Cerebellar nuclear complex (tissue), 1 donor: ENCODE measurements at regions not wholly inside any gene's neighbourhood (a gene's known extent, or its start where the extent isn't known, plus 50 kb on each side); places are given as distances from the start of the nearest gene placed in this dataset.
"Not testable (repeated sequence)": the region's sequence is repeated elsewhere in the genome, so short reads cannot be mapped to it uniquely, and the experiment has no call there.

Source experiments
- DNase-seq, 2 experiments: peaks; one replicate each; lab custom pipeline; 2025; lab: John Stamatoyannopoulos, UW

GRCh38 chr11:64428693-64429092, 69.7 kb downstream of the RPS6KA4 start:
- DNase-seq, result no peak

DNA sequence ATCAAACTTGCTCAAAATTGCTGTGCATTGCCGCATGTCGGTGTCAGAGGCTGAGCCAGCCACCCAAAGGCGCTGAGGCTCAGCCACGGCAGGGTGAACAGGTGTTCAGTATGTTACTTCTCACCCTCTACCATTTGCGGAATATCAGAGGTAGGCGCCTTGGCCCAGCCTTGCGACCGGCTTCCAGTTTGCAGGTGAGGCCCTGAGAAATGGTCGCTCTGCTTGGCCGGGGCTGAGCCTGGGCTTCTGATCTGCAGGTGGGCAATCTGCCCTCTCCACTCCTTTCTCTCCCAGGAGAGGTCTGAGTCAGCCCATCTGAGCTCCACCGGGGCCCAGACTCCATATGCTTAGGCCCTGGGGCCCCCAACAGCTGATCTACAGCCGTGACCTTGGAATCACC, 71.0 kb downstream of the RPS6KA4 start:
- DNase-seq, result no peak

- no peak for DNase-seq
Measured at GRCh38 chr11:64430645-64431044, 71.7 kb downstream of the RPS6KA4 start.

- DNase-seq, result no peak
Measured at GRCh38 chr11:64436000-64436399, 77.0 kb downstream of the RPS6KA4 start.

DNA sequence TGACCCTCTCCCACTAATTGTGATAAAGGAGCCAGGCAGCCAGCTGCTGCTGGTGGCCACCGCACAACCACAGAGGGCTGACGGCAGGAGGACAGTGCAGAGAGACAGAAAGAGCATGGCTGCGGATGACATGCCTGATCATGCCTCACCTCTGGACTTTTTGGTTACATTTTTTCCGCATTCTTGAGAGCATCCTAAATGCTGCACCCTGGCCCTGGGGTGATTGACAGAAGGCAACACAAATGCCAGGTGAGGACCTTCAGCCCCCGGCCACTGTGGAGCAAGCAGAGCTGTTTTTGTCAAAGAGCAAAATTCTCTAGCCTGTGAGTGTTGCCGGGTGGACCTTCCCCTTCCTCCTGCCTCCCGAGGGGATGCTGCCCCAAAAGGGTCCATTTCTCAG, 78.5 kb downstream of the RPS6KA4 start:
- DNase-seq, result no peak

GRCh38 chr11:64438986-64439771, 80.2 kb downstream of the RPS6KA4 start:
- no peak for DNase-seq

DNA sequence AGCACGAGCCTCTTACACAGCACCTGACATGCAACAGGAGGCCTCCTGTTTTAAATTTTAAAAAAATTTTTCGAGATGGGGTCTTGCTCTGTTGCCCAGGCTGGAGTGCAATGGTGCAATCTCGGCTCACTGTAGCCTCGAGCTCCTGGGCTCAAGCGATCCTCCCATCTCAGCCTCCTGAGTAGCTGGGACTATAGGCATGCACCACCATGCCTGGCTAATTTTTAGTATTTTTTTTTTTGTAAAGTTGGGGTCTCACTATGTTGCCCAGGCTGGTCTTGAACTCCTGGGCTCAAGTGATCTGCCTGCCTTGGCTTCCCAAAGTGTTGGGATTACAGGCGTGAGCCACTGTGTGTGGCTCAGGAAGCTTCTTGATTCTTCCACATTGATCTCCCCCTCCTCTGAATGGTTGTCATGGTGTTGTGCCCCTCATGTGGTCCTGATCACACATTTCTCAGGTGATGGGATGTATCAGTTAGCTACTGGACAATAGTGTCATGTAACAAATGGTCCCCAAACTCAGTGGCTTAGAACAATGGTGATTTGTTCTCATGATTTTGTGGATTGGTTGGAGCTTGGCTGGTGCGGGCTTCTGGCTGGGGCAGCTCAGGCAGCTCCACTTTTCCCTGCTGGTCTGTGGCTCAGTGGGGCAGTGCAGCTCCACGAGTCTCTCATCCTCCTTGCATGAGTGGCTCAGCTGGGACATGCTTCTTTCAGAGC, 81.0 kb downstream of the RPS6KA4 start:
- not testable (repeated sequence) for DNase-seq

GRCh38 chr11:64441127-64441526, 82.2 kb downstream of the RPS6KA4 start:
- DNase-seq, result no peak

DNA sequence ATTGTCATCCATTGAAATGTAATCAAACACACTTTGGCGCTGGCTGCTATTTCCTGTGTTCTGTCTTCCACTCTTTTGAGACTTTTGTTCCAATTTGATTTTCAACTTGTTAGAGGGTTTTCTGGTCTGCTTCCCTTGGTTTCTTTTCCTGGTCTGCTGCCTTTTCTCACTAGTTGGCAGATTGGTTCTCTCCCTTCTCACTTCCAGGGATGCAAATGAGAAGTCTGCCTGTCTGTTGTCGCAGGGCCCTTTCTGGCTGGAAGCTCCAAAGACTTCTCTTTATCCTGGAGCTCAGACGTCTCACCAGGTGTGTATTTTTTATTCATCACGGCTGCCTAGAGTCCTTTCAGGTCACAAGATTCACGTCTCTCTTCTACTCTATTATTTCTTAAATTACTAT, 84.0 kb downstream of the RPS6KA4 start:
- no peak for DNase-seq

GRCh38 chr11:64444838-64445441, 86.0 kb downstream of the RPS6KA4 start:
- no peak for DNase-seq

DNA sequence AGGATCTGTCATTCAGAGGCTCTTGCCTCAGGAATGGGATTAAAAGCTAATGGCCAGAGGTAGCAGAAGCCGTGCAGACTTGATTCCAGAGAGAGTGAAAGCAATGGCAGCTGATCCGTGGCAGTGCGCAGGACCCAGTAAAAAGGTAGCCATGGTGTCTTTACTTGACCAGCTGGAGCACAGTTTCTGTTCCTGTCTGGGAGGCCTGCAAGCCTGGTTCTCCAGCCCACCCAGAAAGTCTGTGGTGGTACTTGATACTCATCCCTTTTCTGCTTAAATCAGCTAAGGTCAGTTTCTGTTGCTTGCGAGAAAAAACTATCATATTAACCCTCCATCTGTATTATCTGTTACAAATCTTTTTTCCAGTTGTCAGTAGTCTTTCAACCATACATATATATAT, 86.7 kb downstream of the RPS6KA4 start:
- DNase-seq, result no peak

DNA sequence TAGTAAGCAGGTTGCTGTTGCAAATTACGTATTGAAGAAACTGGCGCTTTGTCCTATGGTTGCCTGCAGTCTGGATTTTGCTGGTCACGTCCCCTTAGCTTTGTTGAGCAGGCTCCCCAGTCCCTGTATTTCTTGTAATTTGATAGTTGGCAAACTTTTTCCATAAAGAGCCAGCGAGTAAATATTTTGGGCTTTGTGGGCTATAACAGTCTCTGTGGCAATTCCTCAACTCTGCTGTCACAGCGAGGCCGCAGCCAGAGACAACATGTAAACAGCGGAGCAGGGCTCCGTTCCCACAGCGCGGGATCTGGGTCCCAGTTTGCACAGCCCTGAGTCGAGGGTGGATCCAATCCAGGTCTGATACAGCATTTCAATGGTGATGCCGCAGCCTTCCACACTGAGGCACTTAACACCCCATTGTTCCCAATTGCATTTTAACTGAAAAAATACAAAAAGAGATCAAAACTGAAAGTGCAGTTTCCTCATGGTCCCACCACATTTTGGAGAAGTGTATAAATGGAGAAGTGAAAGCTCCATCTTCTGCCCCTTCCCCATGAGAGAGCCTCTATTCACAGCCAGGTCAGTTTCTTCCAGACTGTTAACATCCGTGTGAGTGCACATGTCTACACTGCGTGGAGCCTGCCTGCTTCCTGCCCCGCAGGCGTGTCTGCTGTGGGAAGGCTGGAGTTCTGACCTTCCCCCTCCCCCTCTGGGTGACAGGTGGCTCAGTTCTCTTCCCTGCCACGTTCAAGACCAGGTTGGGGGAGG, 89.1 kb downstream of the RPS6KA4 start:
- peak in 1 of 2 experiments; percentile 20 for DNase-seq

DNA sequence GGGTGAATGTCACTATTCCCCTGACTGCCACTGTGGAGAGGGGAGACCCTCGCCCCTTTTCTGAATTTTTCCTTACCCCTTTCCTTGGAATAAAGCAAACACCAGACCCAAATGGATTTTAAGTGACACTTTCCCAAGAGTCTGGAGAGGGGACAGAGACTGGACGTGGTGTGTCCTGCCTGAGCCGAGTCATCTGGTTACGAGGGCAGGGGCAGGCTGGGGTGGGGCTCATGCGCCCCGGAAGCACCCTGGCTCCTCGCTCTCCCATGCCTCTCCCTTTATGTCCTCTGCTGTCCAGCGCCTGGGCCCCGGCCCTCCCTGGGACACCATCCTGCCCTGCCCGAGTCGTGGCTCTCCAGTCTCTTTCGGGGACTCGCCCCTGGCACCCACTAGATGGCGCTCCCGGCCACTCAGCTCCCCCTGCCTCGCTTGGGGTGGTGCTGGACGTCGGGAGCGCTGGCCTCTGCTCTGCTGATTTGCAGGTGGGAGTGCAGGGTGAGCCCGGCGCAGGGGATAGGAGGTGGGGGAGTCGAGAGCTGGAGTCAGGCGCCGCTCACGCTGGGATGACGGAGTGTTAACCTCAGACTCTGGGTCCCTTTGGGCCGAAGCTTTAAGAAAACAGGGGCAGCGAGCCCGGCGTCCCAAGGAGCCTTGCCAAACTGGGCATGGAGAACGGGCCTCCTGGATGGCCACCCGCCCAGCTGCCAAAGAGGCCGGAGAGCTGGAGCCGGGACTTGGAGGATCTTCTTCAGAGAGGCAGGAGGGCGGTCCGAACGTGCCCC, 89.8 kb downstream of the RPS6KA4 start:
- peak; percentile 48 to 82 for DNase-seq

- peak in 1 of 2 experiments; percentile 45 for DNase-seq
Measured at GRCh38 chr11:64449381-64450167, 90.6 kb downstream of the RPS6KA4 start.

DNA sequence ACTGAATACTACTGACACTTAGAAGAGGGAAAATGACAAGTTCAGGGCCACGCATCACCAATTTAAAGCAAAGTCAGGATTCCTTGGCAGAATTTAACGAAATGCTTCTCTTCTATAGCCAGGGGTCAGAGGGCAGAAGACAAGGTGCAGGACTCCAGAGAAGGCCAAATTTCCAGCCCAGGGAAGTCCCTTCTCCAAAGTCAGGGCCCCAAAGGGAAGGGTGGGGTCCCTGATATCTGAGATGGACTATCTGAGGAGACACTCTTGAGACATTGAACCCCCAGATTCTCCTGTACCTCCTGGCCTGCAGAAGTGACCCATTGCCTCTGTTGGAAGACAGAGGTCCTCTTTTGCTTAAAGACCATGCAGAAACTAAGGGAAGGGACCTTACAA, 91.2 kb downstream of the RPS6KA4 start:
- no peak for DNase-seq

- no peak for DNase-seq
Measured at GRCh38 chr11:64451856-64452255, 92.9 kb downstream of the RPS6KA4 start.

DNA sequence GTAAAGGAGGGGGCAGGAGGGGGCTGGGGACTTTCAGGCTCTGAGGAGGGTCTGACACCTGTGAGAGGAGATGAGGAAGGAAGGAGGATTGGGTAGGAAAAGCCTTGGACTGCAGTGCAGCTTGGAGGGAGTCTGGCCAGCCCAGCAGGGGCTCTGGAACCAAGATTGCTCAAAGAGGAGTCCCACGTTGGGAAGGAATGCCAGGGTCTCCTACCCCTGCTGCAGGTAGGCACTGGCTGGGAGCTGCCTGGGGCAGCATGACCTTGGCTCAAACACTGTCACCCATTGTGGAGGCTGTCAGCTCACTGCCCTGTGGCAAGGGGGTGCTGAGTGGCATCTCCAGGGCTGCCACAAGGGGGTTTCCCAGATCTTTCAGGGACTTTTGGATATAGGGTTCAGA, 94.5 kb downstream of the RPS6KA4 start:
- DNase-seq, result no peak

DNA sequence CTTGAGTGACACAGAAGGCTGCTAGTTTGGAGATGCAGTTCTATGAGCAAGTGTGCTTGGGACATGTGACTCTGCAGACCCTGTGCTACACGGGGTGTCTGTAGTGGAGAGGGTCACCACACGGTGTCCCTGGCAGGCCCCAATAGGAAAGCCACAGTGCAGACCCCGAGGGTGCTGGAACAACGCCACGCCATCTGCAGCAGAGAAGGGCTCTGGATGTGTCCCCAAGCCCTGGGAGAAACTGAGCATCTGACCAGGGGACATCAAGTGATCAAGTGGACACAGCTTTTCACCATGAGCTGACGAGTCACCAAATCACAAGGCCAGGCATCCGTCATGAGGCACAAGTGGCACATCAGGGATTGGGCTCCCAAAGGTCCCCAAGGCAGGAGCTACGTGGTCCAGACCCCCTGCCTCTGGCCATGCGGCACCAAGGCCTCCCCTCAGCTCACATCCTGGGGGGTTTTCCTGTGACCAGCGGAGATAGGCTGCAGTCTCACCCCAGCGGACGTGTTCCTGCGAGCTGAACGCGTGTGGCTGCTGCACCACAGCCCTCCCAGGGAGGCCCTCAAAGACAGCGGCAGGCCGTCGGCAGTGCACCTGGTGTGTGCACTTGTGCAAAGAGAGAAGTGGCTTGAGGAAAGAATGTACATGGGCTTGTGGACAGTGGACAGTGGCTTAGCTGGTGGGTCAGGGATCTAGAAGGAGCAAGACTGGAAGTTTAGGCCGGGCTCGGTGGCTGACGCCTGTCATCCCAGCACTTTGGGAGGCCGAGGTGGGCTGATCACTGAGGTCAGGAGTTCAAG, 96.7 kb downstream of the RPS6KA4 start:
- no peak for DNase-seq

GRCh38 chr11:64456509-64457320, 97.8 kb downstream of the RPS6KA4 start:
- no peak for DNase-seq
